Caco-2 (cell line): ENCODE measurements at regions not wholly inside any gene's neighbourhood (a gene's known extent, or its start where the extent isn't known, plus 50 kb on each side); places are given as distances from the start of the nearest gene placed in this dataset.

ENCODE experiments used
- BruUV-seq: library from RNA; stranded (reverse); fragments of 400-500 nt; replicated peaks from 2 replicates; lab custom pipeline; 2021; lab: Mats Ljungman, UMichigan
- CTCF ChIA-PET: fragments of 300-600 bp; sonication (Branson Sonifier 250); formaldehyde crosslinking; loops from one replicate; lab custom pipeline; 2022; ENCODE audit warnings: antibody characterized with exemption; lab: Charles Lee
- POLR2A ChIA-PET: fragments of 300-600 bp; sonication (Branson Sonifier 250); formaldehyde crosslinking; loops from one replicate; lab custom pipeline; 2022; ENCODE audit warnings: antibody characterized with exemption; lab: Charles Lee
- DNase-seq, 2 experiments: peaks; one replicate each; pipeline versions ENCODE4 v3.0.0 to v3.0.0-alpha.2; 2020 to 2022
- H3K27me3 ChIP-seq: replicated peaks from 2 replicates; pipeline ENCODE4 v1.6.0; 2011; ENCODE audit warnings: low read length; ENCODE audit not compliant: control insufficient read depth, insufficient read depth
- H3K36me3 ChIP-seq: 2 replicates; pipeline ENCODE4 v1.5.1; 2011; ENCODE audit warnings: low read length; ENCODE audit not compliant: control insufficient read depth, insufficient read depth
- H3K4me1 ChIP-seq: fragments of 250-450 bp; sonication (Bioruptor Pico); 2 replicates; pipeline ENCODE4 v1.5.1; 2020; ENCODE audit warnings: mild to moderate bottlenecking
- H3K4me3 ChIP-seq: 2 replicates; pipeline ENCODE4 v1.5.1; 2011; ENCODE audit warnings: low read depth, mild to moderate bottlenecking, control low read depth, low read length
- H3K9me3 ChIP-seq: fragments of 250-450 bp; sonication (Bioruptor Pico); 2 replicates; pipeline ENCODE4 v1.5.1; 2020; ENCODE audit warnings: mild to moderate bottlenecking, moderate library complexity
- H3K27ac Mint-ChIP-seq: one replicate; pipeline ENCODE4 v1.8.0; 2022; ENCODE audit warnings: mixed read lengths; ENCODE audit not compliant: unreplicated experiment
- H3K27me3 Mint-ChIP-seq: one replicate; pipeline ENCODE4 v1.8.0; 2022; ENCODE audit warnings: mixed read lengths; ENCODE audit not compliant: insufficient read depth, unreplicated experiment
- H3K36me3 Mint-ChIP-seq: one replicate; pipeline ENCODE4 v1.8.0; 2022; ENCODE audit warnings: mild to moderate bottlenecking, mixed read lengths; ENCODE audit not compliant: insufficient read depth, unreplicated experiment
- H3K4me1 Mint-ChIP-seq: one replicate; pipeline ENCODE4 v1.8.0; 2022; ENCODE audit warnings: low read depth, mixed read lengths; ENCODE audit not compliant: unreplicated experiment
- H3K4me3 Mint-ChIP-seq: one replicate; pipeline ENCODE4 v1.8.0; 2022; ENCODE audit warnings: mild to moderate bottlenecking, moderate library complexity, mixed read lengths; ENCODE audit not compliant: unreplicated experiment
- H3K9me3 Mint-ChIP-seq: one replicate; pipeline ENCODE4 v1.8.0; 2022; ENCODE audit warnings: mixed read lengths; ENCODE audit not compliant: unreplicated experiment
- CTCF ChIP-seq, 2 experiments: fragments of 200-600 bp in 1 of 2; IDR thresholded peaks; 1 replicate in 1 of 2; 2 replicates in 1 of 2; pipeline versions ENCODE4 v1.5.1 to v1.8.0; 2011 to 2022; ENCODE audit warnings: antibody characterized with exemption in 1 of 2, control low read depth in 1 of 2, inconsistent platforms in 1 of 2, low read depth in 1 of 2, low read length in 1 of 2, mild to moderate bottlenecking in 1 of 2, moderate library complexity in 1 of 2; ENCODE audit not compliant: insufficient read depth in 1 of 2, severe bottlenecking in 1 of 2, unreplicated experiment in 1 of 2
- intact Hi-C: fragments of 100-400 bp; cut with micrococcal nuclease; formaldehyde crosslinking; loops from one replicate; pipeline ENCODE4 v1.10.0; 2022; ENCODE audit not compliant: unreplicated experiment

- ChIA-PET POLR2A (interaction anchor here (0.7 kb wide), 1 partner anchor 189 kb away, joined by 7 read pairs; no protein-coding TSS in a partner anchor), CTCF (interaction anchor here (1.1 kb wide), 1 partner anchor 27 kb away, joined by 7 read pairs; no protein-coding TSS in a partner anchor)
- Mint-ChIP-seq H3K36me3 (peaks cover 32% of the 10 kb centered on the region), H3K27ac (peak overlapping the region; percentile 91), H3K9me3 (peaks cover 27% of the 10 kb centered on the region), H3K4me1 (peaks cover 69% of the 10 kb centered on the region), H3K4me3 (no peak overlapping the region), H3K27me3 (no peaks in the 10 kb centered on the region)
- Histone ChIP-seq H3K36me3 (no peaks in the 10 kb centered on the region), H3K4me1 (peaks cover 84% of the 10 kb centered on the region), H3K9me3 (0 out of 2 replicates have a peak, but pooled peaks cover 16% of the 10 kb centered on the region), H3K4me3 (no peak overlapping the region), H3K27me3 (no peaks in the 10 kb centered on the region)
- no TSS peak for BruUV-seq
- no peak for DNase-seq
- intact Hi-C loops, result no loop called here
- no peak for TF ChIP-seq CTCF (IDR thresholded peaks at IDR 0.05; ENCODE audit: insufficient read depth in 1 of 2, low read depth in 1 of 2, low read length in 1 of 2, severe bottlenecking in 1 of 2, unreplicated experiment in 1 of 2)
Measured at GRCh38 chr5:74952406-74952805, 86.2 kb upstream of the FAM169A start.

GRCh38 chr5:74951865-74952264 lies 85.7 kb upstream of the FAM169A start:
- no TSS peak for BruUV-seq
- 0 out of 2 replicates have a peak, but pooled peaks cover 16% of the 10 kb centered on the region for H3K9me3 ChIP-seq
- no peak for TF ChIP-seq CTCF (IDR thresholded peaks at IDR 0.05; ENCODE audit: insufficient read depth in 1 of 2, low read depth in 1 of 2, low read length in 1 of 2, severe bottlenecking in 1 of 2, unreplicated experiment in 1 of 2)
- peaks cover 32% of the 10 kb centered on the region for H3K36me3 Mint-ChIP-seq
- peaks cover 74% of the 10 kb centered on the region for H3K4me1 Mint-ChIP-seq
- ChIA-PET CTCF (interaction anchor here (1.1 kb wide), 1 partner anchor 27 kb away, joined by 7 read pairs; no protein-coding TSS in a partner anchor), POLR2A (no interaction called here)
- no peak overlapping the region for H3K4me3 ChIP-seq
- DNase-seq, result no peak
- H3K4me3 Mint-ChIP-seq, result no peak overlapping the region
- no peaks in the 10 kb centered on the region for H3K36me3 ChIP-seq
- peaks cover 84% of the 10 kb centered on the region for H3K4me1 ChIP-seq
- no peaks in the 10 kb centered on the region for H3K27me3 Mint-ChIP-seq
- no peaks in the 10 kb centered on the region for H3K27me3 ChIP-seq
- H3K27ac Mint-ChIP-seq, result no peak overlapping the region
- peaks cover 27% of the 10 kb centered on the region for H3K9me3 Mint-ChIP-seq
- intact Hi-C loops, result no loop called here

- DNase-seq, result no peak
- ChIA-PET CTCF (interaction anchor here (1.0 to 1.1 kb wide), 2 partner anchors 19 to 26 kb away, joined by 3 to 7 read pairs; no protein-coding TSS in a partner anchor), POLR2A (no interaction called here)
- H3K9me3 ChIP-seq, result 0 out of 2 replicates have a peak, but pooled peaks cover 9% of the 10 kb centered on the region
- H3K27me3 ChIP-seq, result no peaks in the 10 kb centered on the region
- no peak overlapping the region for H3K4me3 ChIP-seq
- H3K4me1 ChIP-seq, result peaks cover 84% of the 10 kb centered on the region
- Mint-ChIP-seq H3K4me1 (peaks cover 70% of the 10 kb centered on the region), H3K36me3 (peaks cover 28% of the 10 kb centered on the region), H3K27me3 (no peaks in the 10 kb centered on the region), H3K27ac (peak overlapping the region; percentile 64), H3K9me3 (peaks cover 25% of the 10 kb centered on the region), H3K4me3 (no peak overlapping the region)
- intact Hi-C loops, result no loop called here
- TF ChIP-seq CTCF (IDR thresholded peaks at IDR 0.05; ENCODE audit: insufficient read depth in 1 of 2, low read depth in 1 of 2, low read length in 1 of 2, severe bottlenecking in 1 of 2, unreplicated experiment in 1 of 2), result no peak
- no peaks in the 10 kb centered on the region for H3K36me3 ChIP-seq
- no TSS peak for BruUV-seq
Measured at GRCh38 chr5:74950836-74951515, 84.8 kb upstream of the FAM169A start.
